ENCODE measurements at regions not wholly inside any gene's neighbourhood (a gene's known extent, or its start where the extent isn't known, plus 50 kb on each side); places are given as distances from the start of the nearest gene placed in this dataset.
A peak's percentile ranks its signal among the peaks of the same experiment; 100 is the strongest.

DNA sequence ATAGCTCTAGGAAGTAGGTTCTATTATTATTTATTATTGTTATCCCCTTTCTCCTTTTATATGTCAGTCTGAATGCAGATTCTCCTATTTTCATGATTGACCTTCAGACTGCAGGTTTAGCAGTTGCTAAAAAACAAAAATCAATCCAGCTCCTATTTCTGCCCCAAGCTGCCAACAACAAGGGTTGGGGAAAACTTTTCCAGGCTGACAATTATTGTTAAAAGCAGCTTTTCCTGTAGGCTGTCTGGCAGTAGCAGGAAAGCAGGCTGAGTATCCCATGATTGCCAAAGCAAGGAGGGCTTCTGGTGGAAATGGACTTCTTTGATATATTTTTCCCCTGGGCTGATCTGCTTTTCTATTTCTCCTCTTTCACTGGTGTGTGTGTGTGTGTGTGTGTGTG is 78.0 kb upstream of the CTLA4 start:
- DNase-seq: no peak

DNA sequence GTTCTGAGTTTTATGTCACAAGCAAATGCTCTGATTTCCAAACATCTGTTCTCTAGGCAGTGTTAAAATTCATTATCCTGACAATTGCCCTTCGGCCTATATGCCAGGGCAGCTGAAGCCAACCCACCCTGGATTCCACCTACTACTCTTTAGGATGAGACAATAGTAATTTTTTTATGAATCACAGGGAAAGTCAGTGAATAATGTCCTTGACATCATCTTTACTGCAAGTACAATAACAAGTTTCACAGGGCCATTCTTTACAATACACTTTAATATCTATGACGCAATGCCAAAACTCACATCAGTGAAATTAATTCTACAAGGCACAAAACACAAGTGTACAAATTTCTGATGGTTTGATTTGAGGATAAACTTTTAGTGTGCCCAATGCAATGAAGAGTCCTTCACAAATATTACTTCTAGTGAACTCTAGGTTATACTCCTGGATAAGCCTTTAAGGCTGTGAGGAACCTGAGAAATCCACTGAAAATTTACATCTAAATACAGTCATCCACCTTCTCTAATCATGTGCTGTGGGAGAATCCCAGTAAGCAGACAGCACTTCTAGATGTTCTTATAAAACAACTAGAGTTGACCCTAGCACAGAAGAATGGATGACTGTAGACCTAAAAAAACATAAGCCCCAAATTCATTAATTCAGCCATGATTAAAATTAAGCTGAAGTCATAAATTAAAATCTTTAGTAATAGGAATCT is 77.3 kb upstream of the CTLA4 start:
- DNase-seq: no peak

DNA sequence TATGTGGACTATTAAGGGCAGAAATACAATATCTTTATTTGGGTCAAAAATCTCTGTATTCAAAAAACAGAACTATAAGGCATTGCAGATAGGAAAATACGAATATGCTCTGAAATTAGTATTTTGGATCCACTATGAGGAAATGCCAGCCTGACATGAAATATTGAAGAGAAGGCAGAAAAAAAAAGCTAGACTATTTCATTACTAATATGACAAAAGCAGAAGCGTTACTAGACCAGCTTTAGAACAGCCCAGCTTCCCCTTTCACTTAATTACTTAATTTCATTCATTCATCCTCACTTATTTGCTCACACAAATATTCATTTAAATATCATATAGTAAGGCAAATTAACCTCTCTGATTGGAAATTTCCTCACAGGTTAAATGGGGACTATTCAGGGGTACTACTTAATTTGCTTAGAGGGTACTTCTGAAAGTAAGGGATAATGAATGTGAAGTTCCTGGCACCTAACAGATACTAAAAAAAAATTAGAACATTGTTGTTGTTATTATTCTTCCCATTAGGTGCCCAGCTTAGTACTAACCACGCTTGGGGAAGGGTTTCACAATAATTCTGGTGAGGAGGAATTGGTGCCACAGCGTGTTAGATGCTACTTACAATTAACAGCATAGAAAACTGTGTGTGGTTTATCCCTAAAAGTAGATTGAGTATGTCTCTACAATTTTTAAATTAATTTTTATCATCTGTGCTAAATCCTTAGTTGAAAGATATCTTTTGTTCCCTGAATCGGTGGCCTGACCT is 71.1 kb upstream of the CTLA4 start:
- no peak for DNase-seq

DNA sequence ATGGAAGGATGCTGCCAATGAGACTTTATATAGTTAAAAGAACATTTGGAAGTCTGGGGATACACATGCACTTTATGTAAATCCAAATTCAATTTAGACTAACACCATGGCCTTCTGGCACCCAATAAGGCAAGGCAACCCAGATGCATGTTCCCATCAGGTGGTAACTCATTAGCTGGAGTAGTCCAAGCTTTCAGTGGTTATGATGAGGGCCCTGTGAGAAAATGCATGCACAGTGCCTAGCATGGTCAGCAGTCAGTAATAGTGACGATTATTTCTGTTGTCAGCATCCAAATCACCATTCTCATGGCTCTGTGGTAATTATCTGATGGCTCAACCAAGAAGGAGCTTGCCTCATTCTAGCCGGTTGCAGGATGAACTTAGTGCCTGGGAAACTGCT is 70.3 kb upstream of the CTLA4 start:
- DNase-seq: no peak

DNA sequence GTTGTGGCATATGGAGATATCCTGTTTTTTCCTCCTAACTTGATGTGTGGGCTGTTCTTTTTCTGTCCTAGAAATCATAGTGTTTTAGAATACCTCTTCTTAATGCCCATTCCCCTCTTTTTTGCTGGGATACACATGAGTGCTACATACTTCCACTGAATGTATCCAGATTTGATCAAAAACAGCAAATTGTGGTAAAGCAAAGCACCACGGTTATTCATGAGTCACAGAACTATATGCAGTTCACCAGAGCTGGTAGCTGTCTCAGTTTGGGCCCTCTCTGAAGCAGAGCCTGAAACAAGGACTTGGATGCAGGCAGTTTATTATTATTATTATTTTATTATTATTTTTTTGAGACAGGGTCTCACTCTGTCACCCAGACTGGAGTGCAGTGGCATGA is 69.9 kb upstream of the CTLA4 start:
- DNase-seq: no peak

- no peak for DNase-seq
Observed at GRCh38 chr2:203798296-203799087, 69.1 kb upstream of the CTLA4 start.

DNA sequence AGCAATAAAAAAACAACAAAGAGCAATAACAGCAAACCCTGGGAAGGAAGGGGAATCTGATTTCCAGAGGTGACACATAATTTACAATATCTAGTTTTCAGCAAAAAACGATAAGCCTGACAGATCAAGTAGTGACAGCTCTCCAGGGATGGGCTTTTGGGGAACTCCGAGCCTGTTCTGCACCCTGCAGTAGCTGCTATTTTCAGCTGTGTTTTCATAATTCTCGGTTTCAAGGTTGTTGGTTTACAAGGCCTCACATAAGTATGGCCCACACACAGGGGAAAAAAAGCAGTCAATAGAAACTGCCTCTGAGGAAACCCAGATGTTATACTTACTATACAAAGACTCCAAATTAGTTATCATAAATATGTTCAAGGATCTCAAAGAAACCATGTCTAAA is 67.7 kb upstream of the CTLA4 start:
- DNase-seq: no peak

GRCh38 chr2:203800783-203801182 is 66.8 kb upstream of the CTLA4 start:
- no peak for DNase-seq

- DNase-seq: no peak
Observed at GRCh38 chr2:203802342-203803052, 65.1 kb upstream of the CTLA4 start.

GRCh38 chr2:203803053-203803429 is 64.5 kb upstream of the CTLA4 start:
- no peak for DNase-seq

DNA sequence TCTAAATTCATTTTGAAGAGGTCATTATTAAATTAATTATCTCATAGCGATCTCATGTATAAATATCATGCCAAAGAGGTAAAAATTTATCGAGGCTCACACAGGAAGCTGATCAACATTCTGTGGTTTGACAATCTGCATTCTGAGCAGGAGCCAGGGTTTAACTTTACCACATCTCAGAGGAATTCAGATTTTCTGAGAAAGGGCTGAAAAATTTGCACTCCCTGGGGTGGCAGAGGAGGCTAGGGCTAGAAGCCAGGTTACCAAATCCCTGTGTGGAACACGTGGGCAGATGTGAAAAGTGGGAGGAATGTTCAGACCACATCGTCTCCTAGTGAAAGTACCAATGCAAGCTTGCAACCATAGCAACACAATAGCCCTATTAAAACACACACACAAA is 63.5 kb upstream of the CTLA4 start:
- DNase-seq: no peak

DNA sequence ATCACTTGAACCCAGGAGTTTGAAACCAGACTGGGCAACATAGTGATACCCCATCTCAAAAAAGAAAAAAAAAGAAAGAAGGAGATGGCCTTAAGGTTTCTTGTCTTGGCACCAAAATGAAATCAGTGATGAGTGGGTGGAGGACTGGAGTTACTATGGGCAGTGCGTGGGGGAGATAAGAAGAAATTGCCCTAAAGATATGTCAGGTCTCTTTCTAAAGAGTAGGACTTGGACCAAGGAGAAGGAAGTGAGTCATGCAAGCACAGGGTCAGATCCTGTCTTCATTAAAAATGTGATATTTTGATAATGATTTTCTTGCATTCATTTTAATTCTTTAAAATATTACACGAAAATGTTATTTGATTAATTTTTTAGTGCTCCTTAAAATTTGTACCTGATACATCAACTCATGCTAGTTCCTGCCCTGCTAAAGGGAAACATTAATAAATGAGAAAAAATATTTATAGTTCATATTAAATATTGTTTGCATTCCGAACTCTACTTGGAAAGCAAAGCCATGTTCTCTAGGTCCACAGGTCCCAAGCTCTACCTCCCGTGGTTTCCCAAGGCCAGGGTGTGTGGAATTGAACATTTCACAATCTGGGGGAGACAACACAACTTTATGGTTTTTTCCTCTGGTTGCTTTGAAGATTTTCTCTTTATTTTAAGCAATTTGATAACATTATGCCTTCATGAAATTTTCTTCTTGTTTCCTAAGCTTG is 62.6 kb upstream of the CTLA4 start:
- DNase-seq: no peak

- no peak for DNase-seq
Observed at GRCh38 chr2:203805486-203805838, 62.1 kb upstream of the CTLA4 start.

DNA sequence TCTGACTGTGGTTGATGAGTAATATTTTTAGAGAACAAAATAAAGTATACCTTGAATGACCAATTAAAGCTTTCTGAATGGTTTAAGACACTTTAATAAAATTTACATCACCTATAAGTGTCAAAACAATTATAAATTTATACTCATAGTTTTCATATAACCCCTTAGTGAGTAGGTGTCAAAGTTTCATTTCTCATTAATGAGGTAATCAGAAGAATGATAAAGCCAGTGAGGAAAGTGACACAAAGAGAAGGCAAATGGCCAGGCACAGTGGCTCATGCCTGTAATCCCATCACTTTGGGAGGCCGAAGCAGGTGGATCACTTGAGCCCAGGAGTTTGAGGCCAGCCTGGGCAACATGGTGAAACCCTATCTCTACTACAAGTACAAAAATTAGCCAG is 60.8 kb upstream of the CTLA4 start:
- DNase-seq: no peak

GRCh38 chr2:203808046-203808750 is 59.4 kb upstream of the CTLA4 start:
- no peak for DNase-seq

DNA sequence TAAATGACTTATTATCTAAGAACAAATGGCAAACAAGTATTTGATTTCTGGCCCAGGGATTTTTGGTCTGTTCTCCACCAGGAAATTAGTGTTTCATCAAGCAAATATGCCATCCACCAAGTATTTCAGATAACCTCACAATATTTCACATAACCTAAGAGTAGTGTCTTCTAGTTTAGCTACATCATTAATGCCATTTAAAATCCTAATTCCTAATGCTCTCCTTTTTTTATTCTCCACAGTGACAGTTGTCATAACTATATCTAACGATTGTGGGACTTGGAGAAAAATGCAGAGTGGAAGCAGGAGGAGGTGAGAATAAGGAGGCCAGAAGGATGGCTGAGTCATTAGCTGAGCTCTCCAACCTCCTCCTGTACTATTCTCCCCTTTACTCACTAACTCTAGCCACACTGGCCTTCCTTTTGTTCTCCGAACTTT is 58.5 kb upstream of the CTLA4 start:
- no peak for DNase-seq

GRCh38 chr2:203809991-203810510 is 57.5 kb upstream of the CTLA4 start:
- no peak for DNase-seq

DNA sequence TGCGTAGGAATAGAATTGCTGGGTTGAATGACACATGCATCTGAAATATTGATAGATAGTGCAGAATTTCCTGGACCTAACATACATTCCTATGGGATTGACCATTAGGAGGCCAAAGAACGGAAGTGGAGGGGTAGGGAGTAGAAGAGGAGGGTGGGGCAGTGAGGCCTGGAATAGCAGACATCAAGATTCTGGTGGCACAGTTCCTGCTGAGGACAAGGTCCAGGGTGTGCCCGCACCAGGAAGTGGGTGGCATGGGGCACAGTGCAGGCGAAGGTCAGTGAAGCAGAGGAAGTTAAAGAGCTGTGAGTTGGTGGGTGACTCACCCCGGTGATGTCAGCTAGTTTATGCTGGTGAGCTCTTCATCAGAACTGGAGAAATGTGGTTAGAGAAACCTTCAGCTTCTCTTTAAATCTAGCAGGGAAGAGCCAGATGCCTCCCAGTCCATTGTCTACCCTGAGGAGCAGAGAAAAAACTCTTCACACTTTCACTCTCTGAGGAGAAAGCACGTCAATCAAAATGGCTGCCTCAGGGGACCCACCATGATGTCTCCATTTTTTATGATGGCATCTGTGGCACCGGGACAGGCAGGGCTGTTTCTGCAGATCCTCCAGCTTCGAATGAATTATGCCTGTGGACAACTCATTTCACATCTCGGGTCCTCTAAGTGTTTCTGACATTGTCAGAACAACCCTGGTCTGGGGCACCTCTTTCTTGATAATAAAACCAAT is 55.9 kb upstream of the CTLA4 start:
- peak; percentile 62 for DNase-seq

DNA sequence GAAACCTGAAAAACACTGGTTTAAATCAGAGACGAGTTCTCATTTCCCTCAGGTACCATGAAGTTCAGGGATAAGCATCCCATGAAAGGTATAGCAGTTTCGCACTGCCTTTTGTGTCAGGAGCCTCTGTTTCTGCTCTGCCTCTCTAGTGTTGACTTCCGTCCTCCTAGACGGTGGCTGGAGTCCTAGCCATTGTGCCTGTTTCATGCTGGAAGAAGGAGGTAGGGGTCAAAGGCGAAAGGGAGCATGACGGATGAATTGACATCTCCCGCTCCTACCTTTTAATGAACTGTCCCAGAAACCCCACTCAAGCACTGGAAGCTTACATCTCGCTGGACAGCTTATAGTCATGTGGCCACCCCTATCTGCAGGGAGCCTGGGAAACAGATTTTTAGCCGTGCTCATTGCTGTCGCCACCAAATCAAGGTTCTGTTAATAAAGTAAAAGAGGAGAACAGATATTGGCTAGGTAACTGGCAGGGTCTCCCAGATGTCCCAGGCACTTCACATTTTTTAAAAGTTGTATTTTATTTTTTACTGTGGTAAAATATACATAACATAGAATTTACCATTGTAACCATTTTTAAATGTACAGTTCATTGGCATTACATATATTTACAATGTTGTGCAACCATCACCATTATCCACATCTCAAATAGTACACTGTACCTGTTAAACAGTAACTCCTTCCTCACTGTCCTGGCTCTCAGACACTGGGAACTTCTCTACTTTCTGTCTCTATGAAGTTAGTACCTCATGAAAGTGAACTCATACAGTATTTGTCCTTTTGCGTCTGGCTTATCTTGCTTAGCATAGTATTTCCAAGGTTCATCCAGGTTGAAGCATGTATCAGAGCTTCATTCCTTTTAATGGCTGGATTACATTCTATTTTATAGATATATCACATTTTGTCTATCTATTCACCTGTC is 55.0 kb upstream of the CTLA4 start:
- DNase-seq: no peak

DNA sequence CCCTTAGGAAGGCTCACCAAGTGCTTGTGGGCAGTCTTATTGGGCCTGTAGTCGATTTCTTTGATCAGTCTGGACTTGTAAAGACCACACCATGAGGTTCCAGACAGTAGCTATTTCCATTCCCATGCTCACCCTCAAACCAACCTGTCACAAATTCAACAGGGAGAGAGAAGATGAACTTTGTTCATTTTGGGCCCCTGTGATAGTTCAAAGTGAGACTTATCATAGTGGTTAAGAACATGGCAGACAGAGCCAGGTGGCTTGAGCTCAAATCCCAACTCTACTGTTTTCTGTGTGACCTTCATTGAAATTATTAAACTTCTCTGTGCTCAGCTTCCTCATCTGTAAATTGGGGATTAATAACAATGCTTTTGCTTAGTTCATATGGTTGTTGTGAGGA is 53.9 kb upstream of the CTLA4 start:
- DNase-seq: no peak

All from activated T-cell treated with anti-CD3 and anti-CD28 coated beads for 4 hours (primary cell).